ENCODE measurements at regions not wholly inside any gene's neighbourhood (a gene's known extent, or its start where the extent isn't known, plus 50 kb on each side); places are given as distances from the start of the nearest gene placed in this dataset.
"Not testable (repeated sequence)": the region's sequence is repeated elsewhere in the genome, so short reads cannot be mapped to it uniquely, and the experiment has no call there.

DNA sequence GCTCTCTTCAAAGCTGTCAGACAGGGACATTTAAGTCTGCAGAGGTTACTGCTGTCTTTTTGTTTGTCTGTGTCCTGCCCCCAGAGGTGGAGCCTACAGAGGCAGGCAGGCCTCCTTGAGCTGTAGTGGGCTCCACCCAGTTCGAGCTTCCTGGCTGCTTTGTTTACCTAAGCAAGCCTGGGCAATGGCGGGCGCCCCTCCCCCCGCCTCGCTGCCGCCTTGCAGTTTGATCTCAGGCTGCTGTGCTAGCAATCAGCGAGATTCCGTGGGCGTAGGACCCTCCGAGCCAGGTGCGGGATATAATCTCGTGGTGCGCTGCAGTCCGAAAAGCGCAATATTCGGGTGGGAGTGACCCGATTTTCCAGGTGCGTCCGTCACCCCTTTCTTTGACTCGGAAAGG is 116.6 kb downstream of the PRL start:
- not testable (repeated sequence) for H3K4me3 Mint-ChIP-seq; H3K27ac Mint-ChIP-seq; DNase-seq (ENCODE audit: low spot score in 2 of 2); H3K4me1 Mint-ChIP-seq; H3K36me3 Mint-ChIP-seq; ATAC-seq
- H3K9me3 Mint-ChIP-seq = peaks cover 29% of the 10 kb centered on the region

DNA sequence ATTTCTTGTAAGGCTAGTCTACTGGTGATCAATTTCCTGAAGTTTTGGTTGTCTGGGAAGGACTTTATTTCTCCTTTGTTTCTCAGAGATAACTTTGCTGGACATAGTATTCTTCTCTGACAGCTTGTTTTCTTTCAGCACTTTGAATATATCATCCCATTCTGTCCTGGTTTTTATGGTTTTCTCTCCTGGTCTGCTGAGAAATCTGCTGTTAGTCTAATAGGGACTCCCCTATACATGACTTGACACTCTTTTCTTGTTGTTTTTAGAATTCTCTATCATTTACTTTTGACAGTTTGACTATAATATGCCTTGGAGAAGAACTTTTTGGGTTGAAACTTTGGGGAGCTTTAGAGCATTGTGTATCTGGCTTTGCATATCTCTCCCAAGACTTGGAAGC is 112.5 kb downstream of the PRL start:
- Mint-ChIP-seq H3K4me3 (no peak overlapping the region), H3K9me3 (peaks cover 30% of the 10 kb centered on the region), H3K27ac (no peak overlapping the region), H3K36me3 (no peaks in the 10 kb centered on the region), H3K4me1 (no peaks in the 10 kb centered on the region)
- no peak for DNase-seq (ENCODE audit: low spot score in 2 of 2)
- ATAC-seq = no peak

DNA sequence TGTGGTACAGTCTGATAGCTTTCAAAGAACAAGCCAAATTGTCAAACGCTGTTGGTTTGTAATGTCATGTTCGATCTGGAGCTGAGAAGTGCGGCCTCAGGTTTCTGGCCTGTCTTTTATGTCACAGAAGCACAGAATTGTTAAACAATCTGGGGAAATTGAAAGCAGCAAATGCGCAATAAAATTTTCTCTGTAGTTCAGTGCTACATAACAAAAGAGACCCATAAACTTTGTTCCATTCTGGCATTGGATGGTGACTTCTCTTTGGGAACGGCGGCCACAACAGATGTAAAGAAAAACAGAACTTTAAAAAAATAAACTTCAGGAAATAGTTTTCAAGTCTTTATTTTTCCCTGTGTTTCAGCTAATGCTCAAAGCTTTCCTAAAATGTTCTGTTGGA is 106.9 kb downstream of the PRL start:
- Mint-ChIP-seq H3K27ac (no peak overlapping the region), H3K36me3 (no peaks in the 10 kb centered on the region), H3K4me3 (no peak overlapping the region), H3K4me1 (no peaks in the 10 kb centered on the region), H3K9me3 (peaks cover 13% of the 10 kb centered on the region)
- DNase-seq (ENCODE audit: low spot score in 2 of 2) (no peak), ATAC-seq (no peak)

DNA sequence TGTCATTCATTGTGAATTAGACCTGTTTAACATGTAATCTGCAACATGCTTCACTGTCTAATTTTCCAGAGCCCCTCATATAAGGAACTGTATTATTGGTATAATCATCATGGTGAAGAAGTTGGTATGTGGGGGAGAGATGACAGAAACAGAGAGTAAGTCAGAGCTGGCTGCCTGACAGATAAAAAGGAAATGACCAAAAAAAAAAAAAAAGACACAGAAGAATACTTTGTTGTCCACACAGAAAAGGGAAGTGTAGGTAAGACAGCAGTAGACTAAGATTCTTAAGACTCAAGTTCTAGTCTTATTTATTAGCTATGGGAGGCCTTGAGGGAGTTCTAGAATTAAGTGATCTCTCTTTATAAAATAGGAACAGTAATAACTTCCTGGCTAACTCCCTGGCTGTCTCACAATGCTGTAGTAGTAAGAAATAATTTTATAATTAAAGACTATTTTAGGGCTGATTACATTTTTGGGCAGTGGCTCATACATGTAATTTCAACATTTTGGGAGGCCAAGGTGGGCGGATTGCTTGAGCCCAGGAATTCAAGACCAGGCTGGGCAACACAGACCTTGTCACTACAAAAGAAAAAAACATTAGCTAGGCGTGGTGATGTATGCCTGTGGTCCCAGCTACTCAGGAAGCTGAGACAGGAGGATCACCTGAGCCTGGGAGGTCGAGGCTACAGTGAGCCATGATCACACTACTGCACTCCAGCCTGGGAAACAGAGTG is 102.5 kb downstream of the PRL start:
- Mint-ChIP-seq H3K9me3 (peaks cover 13% of the 10 kb centered on the region), H3K4me3 (no peak overlapping the region), H3K36me3 (no peaks in the 10 kb centered on the region), H3K27ac (no peak overlapping the region), H3K4me1 (no peaks in the 10 kb centered on the region)
- ATAC-seq = no peak
- DNase-seq (ENCODE audit: low spot score in 2 of 2) = no peak

DNA sequence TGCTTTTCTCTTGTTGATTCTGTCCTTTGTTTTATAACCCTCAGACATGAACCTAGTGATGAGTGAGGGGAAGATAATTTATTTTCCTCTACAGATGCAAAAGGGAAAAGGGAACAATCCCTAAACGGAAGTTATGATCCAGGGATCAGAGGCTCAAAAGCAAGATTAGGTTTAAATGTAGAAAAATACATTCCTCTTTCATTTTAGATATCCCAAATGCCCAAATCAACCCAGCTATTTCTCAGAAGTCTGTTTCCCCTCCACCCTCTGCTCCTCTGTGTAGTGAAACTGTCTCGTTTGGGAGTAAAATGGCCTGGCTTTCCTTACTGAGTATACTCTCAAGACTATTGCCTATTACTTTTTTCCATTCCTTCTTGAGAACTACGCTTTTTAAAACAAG is 97.1 kb downstream of the PRL start:
- H3K4me3 Mint-ChIP-seq = no peak overlapping the region
- peaks cover 3% of the 10 kb centered on the region for H3K9me3 Mint-ChIP-seq
- H3K4me1 Mint-ChIP-seq = no peaks in the 10 kb centered on the region
- ATAC-seq = no peak
- no peak overlapping the region for H3K27ac Mint-ChIP-seq
- H3K36me3 Mint-ChIP-seq = no peaks in the 10 kb centered on the region
- DNase-seq (ENCODE audit: low spot score in 2 of 2) = no peak

DNA sequence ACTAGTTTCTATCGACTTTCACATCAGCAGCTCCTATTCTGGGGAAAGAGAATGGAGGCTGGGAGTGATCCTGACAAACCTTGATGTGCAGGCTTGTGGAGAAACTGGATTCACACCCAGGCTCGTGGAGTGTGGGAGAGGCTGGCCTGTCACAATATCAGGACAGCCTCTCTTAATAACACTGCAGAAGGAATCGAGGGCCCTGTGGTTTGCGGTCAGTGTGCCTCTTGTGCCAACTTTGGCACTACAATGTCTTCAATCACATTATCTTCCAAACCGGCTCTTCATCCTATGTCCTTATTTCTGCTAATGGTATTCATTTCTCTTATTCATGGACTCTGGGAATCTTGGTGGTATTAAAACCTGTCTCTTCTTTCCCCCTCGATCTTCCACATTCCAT is 92.7 kb downstream of the PRL start:
- DNase-seq (ENCODE audit: low spot score in 2 of 2) = no peak
- H3K36me3 Mint-ChIP-seq = no peaks in the 10 kb centered on the region
- no peaks in the 10 kb centered on the region for H3K4me1 Mint-ChIP-seq
- H3K4me3 Mint-ChIP-seq = no peak overlapping the region
- peaks cover 5% of the 10 kb centered on the region for H3K9me3 Mint-ChIP-seq
- ATAC-seq = no peak
- no peak overlapping the region for H3K27ac Mint-ChIP-seq

DNA sequence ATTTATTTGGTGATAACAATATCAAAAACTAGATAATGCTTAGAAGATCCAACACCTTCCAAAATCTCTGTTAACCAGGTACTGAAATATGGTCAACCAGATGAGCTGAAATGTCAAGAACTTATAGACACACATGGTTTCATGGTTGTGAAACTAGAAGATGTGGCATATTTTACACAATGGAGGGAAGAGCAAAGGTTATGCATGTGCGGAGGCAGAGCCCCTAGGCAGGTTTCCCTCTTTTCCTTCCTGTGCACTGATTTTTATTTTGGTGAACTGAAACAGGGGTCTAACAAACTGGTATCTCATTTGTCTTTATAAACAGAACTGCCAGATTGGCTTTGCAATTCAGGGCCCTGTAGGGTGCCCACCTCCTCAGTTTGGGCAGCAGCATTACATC is 91.6 kb downstream of the PRL start:
- Mint-ChIP-seq H3K36me3 (no peaks in the 10 kb centered on the region), H3K4me3 (no peak overlapping the region), H3K27ac (no peak overlapping the region), H3K4me1 (no peaks in the 10 kb centered on the region), H3K9me3 (peaks cover 5% of the 10 kb centered on the region)
- ATAC-seq (no peak), DNase-seq (ENCODE audit: low spot score in 2 of 2) (no peak)

DNA sequence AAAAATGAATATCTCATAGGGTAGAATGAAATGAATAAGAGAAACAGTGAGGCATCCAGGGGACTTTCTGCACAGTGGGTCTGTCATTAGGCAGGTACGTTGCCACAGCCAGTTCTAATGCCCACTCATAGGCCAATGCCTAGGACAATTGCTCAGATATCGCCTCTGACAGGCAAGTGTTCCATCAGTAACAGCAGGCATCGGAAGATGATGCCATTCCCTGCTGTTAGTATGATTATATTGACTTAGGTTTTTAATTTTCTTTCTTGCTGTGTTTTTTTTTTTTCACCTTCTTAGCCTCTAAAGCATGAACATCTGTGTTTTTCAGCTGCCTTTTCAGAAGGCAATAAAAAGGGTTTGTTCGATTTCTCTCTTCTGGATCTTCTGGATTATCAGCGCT is 90.7 kb downstream of the PRL start:
- DNase-seq (ENCODE audit: low spot score in 2 of 2) = no peak
- H3K4me1 Mint-ChIP-seq = no peaks in the 10 kb centered on the region

DNA sequence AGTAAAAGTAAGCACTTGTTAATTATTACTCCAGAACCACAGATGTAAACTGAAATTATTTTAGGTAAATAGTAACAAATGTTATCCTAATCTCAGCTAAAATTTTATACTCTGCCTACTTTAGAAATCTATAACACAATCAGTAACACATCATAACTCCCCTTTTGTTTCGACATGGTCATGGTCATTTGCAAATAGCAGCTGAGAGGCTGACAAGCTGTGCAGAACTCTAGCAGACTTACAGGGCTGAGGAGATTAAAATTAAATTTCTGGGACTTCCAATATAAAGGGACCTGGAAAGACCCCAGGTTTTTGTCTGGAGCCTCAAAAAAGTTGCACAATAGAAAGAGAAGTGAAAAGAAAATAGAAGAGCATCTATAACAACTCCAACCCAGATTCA is 88.8 kb downstream of the PRL start:
- no peak overlapping the region for H3K4me3 Mint-ChIP-seq
- DNase-seq (ENCODE audit: low spot score in 2 of 2) (no peak), ATAC-seq (no peak)
- H3K27ac Mint-ChIP-seq = no peak overlapping the region
- H3K36me3 Mint-ChIP-seq = no peaks in the 10 kb centered on the region
- peaks cover 13% of the 10 kb centered on the region for H3K9me3 Mint-ChIP-seq
- no peaks in the 10 kb centered on the region for H3K4me1 Mint-ChIP-seq

More for the DNA sequence above, 90.7 kb downstream of the PRL start:
- no peaks in the 10 kb centered on the region for H3K36me3 Mint-ChIP-seq
- peaks cover 9% of the 10 kb centered on the region for H3K9me3 Mint-ChIP-seq
- H3K27ac Mint-ChIP-seq = no peak overlapping the region
- H3K4me3 Mint-ChIP-seq = no peak overlapping the region
- no peak for ATAC-seq

DNA sequence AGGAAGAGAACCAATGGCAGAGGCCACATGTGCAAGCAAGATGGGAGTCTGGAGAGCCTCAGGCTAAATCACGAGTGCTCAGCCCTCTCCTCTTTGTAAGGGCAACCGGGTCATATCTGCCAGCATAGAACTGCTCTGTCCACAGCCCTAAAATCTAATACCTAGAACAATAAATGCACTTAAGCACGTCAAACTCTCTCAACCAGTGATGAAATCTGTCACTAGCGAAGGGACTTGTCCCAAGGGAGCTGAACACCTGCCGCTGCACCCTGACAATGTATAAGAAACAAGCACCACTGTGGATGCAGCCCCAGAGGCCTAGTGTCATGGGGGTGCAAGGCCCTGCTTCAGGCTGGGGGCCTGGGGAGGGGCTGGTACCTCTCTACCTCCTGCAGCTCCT is 82.5 kb downstream of the PRL start:
- ATAC-seq = no peak
- no peak for DNase-seq (ENCODE audit: low spot score in 2 of 2)
- no peaks in the 10 kb centered on the region for H3K4me1 Mint-ChIP-seq
- no peak overlapping the region for H3K4me3 Mint-ChIP-seq
- peaks cover 12% of the 10 kb centered on the region for H3K9me3 Mint-ChIP-seq
- no peak overlapping the region for H3K27ac Mint-ChIP-seq
- H3K36me3 Mint-ChIP-seq = no peaks in the 10 kb centered on the region

DNA sequence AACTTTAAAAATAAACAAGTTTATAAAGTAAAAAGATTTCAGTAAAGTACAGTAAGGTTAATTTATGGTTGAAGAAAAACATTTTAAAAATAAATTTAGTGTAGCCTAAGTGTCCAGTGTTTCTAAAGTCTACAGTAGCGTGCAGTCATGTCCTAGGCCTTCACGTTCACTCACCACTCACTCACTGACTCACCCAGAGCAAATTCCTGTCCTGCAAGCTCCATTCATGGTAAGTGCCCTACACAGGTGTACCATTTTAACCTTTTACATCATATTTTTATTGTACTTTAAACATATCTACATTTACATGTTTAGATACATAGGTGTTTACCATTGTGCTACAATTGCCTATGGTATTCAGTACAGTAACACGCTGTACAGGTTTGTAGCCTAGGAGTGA is 81.4 kb downstream of the PRL start:
- H3K4me1 Mint-ChIP-seq; DNase-seq (ENCODE audit: low spot score in 2 of 2); H3K36me3 Mint-ChIP-seq; H3K4me3 Mint-ChIP-seq; ATAC-seq; H3K27ac Mint-ChIP-seq: not testable (repeated sequence)
- peaks cover 12% of the 10 kb centered on the region for H3K9me3 Mint-ChIP-seq

DNA sequence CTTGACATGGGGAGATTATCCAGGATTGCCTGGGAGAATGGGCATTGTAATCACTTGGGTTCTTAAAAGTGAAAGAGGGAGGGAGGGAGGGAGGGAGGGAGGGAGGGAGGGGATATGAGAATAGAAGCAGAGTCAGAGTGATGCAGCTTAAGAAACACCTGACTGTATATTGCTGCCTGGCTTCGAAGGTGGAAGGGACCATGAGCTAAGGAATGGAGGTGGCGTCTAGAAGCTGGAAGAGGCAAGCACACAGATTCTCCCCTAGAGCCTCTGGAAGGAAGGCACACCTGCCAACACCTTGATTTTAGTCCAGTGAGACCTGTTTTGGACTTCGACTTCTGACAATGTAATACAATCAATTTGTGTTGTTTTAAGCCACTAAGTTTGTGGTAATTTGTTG is 78.4 kb downstream of the PRL start:
- no peaks in the 10 kb centered on the region for H3K36me3 Mint-ChIP-seq
- peaks cover 7% of the 10 kb centered on the region for H3K9me3 Mint-ChIP-seq
- no peak for DNase-seq (ENCODE audit: low spot score in 2 of 2)
- H3K27ac Mint-ChIP-seq = no peak overlapping the region
- no peak overlapping the region for H3K4me3 Mint-ChIP-seq
- H3K4me1 Mint-ChIP-seq = no peaks in the 10 kb centered on the region
- no peak for ATAC-seq

DNA sequence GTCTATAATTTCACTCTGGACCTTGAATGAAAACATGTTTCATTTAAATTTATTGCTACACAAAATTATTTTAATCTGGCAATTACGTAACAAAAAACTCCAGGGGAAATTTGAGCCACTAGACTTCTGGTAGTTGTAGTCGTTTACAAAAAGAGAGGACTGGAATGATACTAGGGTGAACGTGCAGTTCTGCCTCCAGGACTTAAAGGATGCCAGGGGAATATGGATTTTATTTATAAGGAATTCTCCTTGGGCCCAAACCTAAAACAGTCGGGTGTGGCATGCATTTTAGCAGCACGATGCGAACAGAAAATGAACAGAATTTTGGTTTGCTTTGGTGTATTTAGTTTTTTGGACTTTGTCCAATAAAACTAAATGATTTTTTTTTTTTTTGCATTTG is 76.9 kb downstream of the PRL start:
- H3K36me3 Mint-ChIP-seq = no peaks in the 10 kb centered on the region
- no peak for DNase-seq (ENCODE audit: low spot score in 2 of 2)

DNA sequence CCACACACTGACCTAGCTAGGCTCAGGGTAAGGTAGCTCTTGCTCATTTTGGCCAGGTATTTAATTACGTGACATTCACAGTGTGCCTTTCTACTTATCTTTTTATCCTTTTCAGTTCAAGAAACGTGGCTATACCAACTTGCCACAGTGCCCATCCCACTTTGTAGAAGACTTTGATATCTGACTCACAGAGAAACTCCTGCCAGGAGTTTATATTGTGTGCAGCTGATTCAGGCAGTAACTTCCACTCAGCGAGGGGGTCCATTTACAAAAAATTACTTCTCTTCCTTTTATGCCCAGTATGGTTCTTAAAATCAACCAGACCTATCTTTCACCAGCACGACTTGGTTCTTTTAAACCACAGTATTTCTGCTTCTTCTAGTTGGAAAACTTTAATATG is 75.6 kb downstream of the PRL start:
- no peaks in the 10 kb centered on the region for H3K4me1 Mint-ChIP-seq
- no peak for ATAC-seq
- H3K27ac Mint-ChIP-seq = no peak overlapping the region
- peaks cover 6% of the 10 kb centered on the region for H3K9me3 Mint-ChIP-seq
- DNase-seq (ENCODE audit: low spot score in 2 of 2) = no peak
- no peaks in the 10 kb centered on the region for H3K36me3 Mint-ChIP-seq
- no peak overlapping the region for H3K4me3 Mint-ChIP-seq

More for the DNA sequence above, 76.9 kb downstream of the PRL start:
- Mint-ChIP-seq H3K9me3 (peaks cover 6% of the 10 kb centered on the region), H3K4me1 (no peaks in the 10 kb centered on the region), H3K27ac (no peak overlapping the region), H3K4me3 (no peak overlapping the region)
- no peak for ATAC-seq

DNA sequence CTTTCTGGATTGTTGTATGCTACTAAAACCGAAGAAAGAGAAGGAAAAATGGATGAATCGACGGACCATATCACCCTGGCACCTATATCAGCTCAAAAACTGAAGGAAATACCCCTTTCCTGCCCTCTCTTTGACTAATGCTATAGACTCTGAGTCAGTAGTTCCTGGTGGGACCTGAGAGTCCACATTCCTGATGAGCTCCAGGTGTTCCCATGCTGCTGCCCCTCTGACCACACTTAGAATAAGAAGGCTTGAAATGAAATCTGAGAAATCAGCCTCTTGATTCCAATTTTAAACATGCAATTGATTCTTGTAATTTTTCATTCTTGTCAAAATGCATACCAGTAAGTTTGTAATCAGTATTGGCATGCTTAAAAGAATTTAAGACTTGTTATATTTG is 75.2 kb downstream of the PRL start:
- no peak for DNase-seq (ENCODE audit: low spot score in 2 of 2)
- peaks cover 7% of the 10 kb centered on the region for H3K9me3 Mint-ChIP-seq
- no peak overlapping the region for H3K4me3 Mint-ChIP-seq
- H3K27ac Mint-ChIP-seq = no peak overlapping the region
- no peaks in the 10 kb centered on the region for H3K36me3 Mint-ChIP-seq
- no peak for ATAC-seq
- no peaks in the 10 kb centered on the region for H3K4me1 Mint-ChIP-seq

DNA sequence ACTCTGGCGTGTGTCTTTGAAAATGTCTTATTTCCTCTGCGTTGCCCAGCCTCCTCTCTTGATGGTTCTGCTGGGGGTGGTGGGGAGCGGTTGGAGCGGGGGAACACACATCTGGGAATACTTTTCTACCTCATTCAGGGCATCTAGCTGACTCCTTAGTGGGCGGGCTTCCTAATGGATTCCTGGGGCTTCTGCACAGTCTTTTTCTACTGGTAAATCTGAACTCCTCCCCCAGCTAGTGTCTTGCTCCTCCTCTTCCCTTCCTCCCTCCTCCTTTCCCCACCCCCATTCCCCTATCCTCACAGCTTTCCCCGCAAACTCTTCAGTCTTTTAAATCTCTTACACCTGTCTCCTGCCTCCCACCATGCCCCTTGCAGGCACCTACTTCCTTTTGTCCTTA is 74.4 kb downstream of the PRL start:
- H3K9me3 Mint-ChIP-seq = peaks cover 9% of the 10 kb centered on the region
- no peak for DNase-seq (ENCODE audit: low spot score in 2 of 2)
- H3K36me3 Mint-ChIP-seq = no peaks in the 10 kb centered on the region
- no peaks in the 10 kb centered on the region for H3K4me1 Mint-ChIP-seq
- H3K27ac Mint-ChIP-seq = no peak overlapping the region
- no peak for ATAC-seq
- H3K4me3 Mint-ChIP-seq = no peak overlapping the region
